Small intestine (tissue), 7 donors: ENCODE measurements at regions not wholly inside any gene's neighbourhood (a gene's known extent, or its start where the extent isn't known, plus 50 kb on each side); places are given as distances from the start of the nearest gene placed in this dataset.

Source experiments
- DNase-seq, 2 donors: peaks; one replicate each; pipeline versions ENCODE4 v3.0.0 to v3.0.0-alpha.2; 2013
- FAIRE-seq: peaks from 2 replicates; lab custom pipeline; 2012; peaks lifted over from hg19 to GRCh38; lab: Jason Lieb, UNC
- H3K27ac ChIP-seq, 3 donors: one replicate each; pipeline ENCODE4 v1.5.1; 2013; ENCODE audit warnings: low read length in 2 of 3, mild to moderate bottlenecking in 2 of 3, control low read depth in 1 of 3, inconsistent platforms in 1 of 3, low read depth in 1 of 3, moderate library complexity in 1 of 3
- H3K27me3 ChIP-seq, 3 donors: one replicate each; pipeline ENCODE4 v1.6.1; 2013; ENCODE audit warnings: low read length in 3 of 3, inconsistent platforms in 1 of 3; ENCODE audit not compliant: control insufficient read depth in 3 of 3, insufficient read depth in 3 of 3
- H3K36me3 ChIP-seq, 3 donors: one replicate each; pipeline ENCODE4 v1.6.1; 2013; ENCODE audit warnings: low read length in 3 of 3, inconsistent platforms in 1 of 3, low read depth in 1 of 3, mild to moderate bottlenecking in 1 of 3, moderate library complexity in 1 of 3; ENCODE audit not compliant: control insufficient read depth in 3 of 3, insufficient read depth in 2 of 3
- H3K4me1 ChIP-seq, 3 donors: one replicate each; pipeline ENCODE4 v1.6.1; 2013; ENCODE audit warnings: low read length in 2 of 3, inconsistent platforms in 1 of 3, low read depth in 1 of 3, mild to moderate bottlenecking in 1 of 3, moderate library complexity in 1 of 3; ENCODE audit not compliant: control insufficient read depth in 3 of 3, insufficient read depth in 2 of 3
- H3K4me3 ChIP-seq, 3 donors: one replicate each; pipeline ENCODE4 v1.5.1; 2013; ENCODE audit warnings: low read length in 3 of 3, control low read depth in 1 of 3, inconsistent platforms in 1 of 3, low read depth in 1 of 3, mild to moderate bottlenecking in 1 of 3, moderate library complexity in 1 of 3
- H3K9me3 ChIP-seq, 2 donors: one replicate each; pipeline ENCODE4 v1.6.1; 2013; ENCODE audit warnings: low read depth in 1 of 2, low read length in 1 of 2; ENCODE audit not compliant: control insufficient read depth in 2 of 2, insufficient read depth in 1 of 2
- WGBS, 3 donors: extraction: QIAGEN DNeasy Blood & Tissue Kit; methylation state at CpG; one replicate each; pipeline ENCODE4 v1.1.7; 2013; 5-methylcytosine and 5-hydroxymethylcytosine counted together
- donor health status: healthy with polysubstance abuse.
- donor health status: control.
- donor health status: control.
- donor health status: Bipolar disorder and iron deficiency.
- donor health status: healthy.

DNA sequence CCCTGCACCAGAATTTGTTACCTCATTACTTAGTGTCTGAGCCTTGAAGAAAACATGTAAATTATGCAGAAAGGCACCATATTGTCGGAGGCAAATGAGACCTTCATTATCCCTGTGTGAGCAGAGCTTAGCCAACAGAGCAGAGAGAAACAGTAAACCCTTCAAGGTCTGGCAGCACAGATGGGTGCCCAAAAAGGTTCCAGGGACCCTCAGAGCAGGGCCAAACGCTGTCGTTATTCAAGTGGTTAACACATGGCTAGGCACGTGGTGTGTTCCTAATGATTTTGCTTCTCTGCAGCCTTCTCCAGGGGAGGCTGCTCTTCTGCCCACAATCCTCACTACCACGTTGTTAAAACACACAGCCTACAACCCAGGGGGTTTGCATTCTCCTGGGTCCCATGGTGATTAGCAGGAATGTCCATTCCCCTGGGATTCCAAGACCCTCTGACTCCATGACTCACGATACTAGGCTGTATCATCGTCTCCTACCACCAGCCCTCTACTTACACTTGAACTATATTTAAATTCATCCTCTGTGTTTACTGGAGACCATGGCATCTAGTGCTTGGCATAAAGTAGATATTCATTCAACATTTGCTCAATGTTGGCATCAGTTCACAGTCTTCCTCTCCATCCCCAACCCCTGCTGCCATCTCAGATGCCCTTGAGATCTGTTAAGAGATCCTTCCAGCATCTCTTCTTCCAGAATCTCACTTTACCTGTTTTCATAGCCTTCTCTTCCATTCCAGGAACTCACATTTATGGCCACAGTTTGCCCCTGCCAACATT lies 174.5 kb upstream of the RAD23B start:
- H3K27ac ChIP-seq = no peak overlapping the region
- H3K4me3 ChIP-seq = no peak overlapping the region
- no peaks in the 10 kb centered on the region for H3K9me3 ChIP-seq
- WGBS, 3 donors = 81 to 86% (median 84%) methylated on average over 7 of the region's 7 CpGs
- H3K4me1 ChIP-seq = peaks cover 0 to 3% (median 0%) of the 10 kb centered on the region in 3 donors
- H3K36me3 ChIP-seq = no peaks in the 10 kb centered on the region
- DNase-seq (no peak), FAIRE-seq (no peak)
- peaks cover 0 to 5% (median 0%) of the 10 kb centered on the region in 3 donors for H3K27me3 ChIP-seq

- peaks cover 0 to 3% (median 0%) of the 10 kb centered on the region in 3 donors for H3K4me1 ChIP-seq
- H3K27ac ChIP-seq = no peak overlapping the region
- H3K9me3 ChIP-seq = no peaks in the 10 kb centered on the region
- FAIRE-seq = no peak
- H3K27me3 ChIP-seq = peaks cover 0 to 5% (median 0%) of the 10 kb centered on the region in 3 donors
- no peak for DNase-seq
- no peak overlapping the region for H3K4me3 ChIP-seq
- H3K36me3 ChIP-seq = no peaks in the 10 kb centered on the region
- 89 to 96% (median 91%) methylated on average over 2 of the region's 2 CpGs for WGBS, 3 donors
Measured at GRCh38 chr9:107109324-107109723, 173.8 kb upstream of the RAD23B start.

DNA sequence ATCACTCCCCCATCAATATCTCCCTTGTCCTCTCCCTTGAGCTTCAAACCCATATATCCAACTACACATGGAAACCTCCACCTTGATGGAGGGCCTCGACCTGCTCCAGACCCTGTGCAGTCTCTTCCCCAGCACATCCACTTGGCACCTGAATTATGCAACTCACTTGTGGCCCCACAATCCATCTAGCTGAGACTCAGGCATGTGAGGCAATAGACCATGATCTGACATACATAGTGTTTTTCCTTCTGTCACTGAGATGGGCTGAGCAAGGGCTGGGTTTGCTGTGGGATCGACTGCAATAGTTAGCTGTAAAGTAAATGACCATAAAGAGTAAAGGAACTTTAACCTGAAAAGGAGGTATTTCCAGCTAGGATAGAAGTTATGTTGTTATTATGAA lies 172.9 kb upstream of the RAD23B start:
- FAIRE-seq = no peak
- peak in 1 of 2 donors; percentile 63 for DNase-seq

GRCh38 chr9:107112707-107113243 lies 170.3 kb upstream of the RAD23B start:
- DNase-seq (no peak), FAIRE-seq (no peak)
- Histone ChIP-seq H3K4me1 (peaks cover 0 to 3% (median 0%) of the 10 kb centered on the region in 3 donors), H3K27ac (no peak overlapping the region), H3K4me3 (no peak overlapping the region), H3K9me3 (no peaks in the 10 kb centered on the region), H3K27me3 (peaks cover 0 to 5% (median 0%) of the 10 kb centered on the region in 3 donors), H3K36me3 (no peaks in the 10 kb centered on the region)
- WGBS, 3 donors = 45 to 90% (median 48%) methylated on average over 1 of the region's 1 CpG

More for the DNA sequence above, 172.9 kb upstream of the RAD23B start:
- H3K36me3 ChIP-seq = no peaks in the 10 kb centered on the region
- 48 to 70% (median 61%) methylated on average over 2 of the region's 2 CpGs for whole genome bisulfite sequencing, 3 donors
- no peak overlapping the region for H3K4me3 ChIP-seq
- H3K4me1 ChIP-seq = peaks cover 0 to 3% (median 0%) of the 10 kb centered on the region in 3 donors
- no peaks in the 10 kb centered on the region for H3K9me3 ChIP-seq
- H3K27ac ChIP-seq = no peak overlapping the region
- H3K27me3 ChIP-seq = peaks cover 0 to 5% (median 0%) of the 10 kb centered on the region in 3 donors

DNA sequence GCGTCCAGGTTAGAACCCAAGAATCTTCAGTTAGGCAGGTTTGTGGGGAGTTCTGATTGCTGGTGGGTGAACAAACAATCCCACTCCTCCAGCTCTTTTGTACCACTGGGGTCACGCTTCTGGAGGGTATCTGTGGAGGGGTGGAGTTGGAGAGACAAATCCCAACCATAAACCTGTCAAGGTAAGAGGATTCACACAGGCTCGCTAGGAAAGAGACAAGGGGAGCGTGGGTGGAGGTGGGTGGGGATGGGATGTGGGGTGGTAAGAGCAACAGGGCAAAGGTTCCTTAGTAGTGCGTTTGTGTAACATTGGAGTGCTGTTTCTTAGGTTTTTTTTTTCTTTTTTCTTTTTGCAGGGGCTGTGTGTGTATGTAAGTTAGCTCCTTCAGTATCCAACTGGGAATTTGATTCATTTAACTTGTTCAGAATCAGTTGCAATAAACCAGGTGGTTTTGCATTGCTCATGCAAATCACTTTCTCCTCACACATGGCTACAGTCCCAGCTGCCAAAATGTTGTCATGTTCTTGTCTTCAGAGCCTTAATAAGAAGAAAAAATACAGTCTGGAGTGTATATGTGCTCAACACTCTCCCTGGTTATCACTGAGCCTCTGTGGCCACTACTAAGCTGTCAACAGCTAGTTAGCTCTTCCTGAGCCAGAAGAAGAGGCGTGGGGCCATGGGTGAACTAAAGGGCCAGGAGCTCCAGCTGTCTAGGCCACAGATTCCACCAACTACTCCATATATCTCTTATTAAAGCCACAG lies 164.0 kb upstream of the RAD23B start:
- Histone ChIP-seq H3K27me3 (no peaks in the 10 kb centered on the region), H3K4me3 (no peak overlapping the region), H3K27ac (no peak overlapping the region), H3K9me3 (peaks cover 0 to 2% of the 10 kb centered on the region in 2 donors), H3K4me1 (peaks cover 0 to 8% (median 0%) of the 10 kb centered on the region in 3 donors), H3K36me3 (no peaks in the 10 kb centered on the region)
- WGBS, 3 donors = 56 to 64% (median 58%) methylated on average over 6 of the region's 6 CpGs
- FAIRE-seq (no peak), DNase-seq (peak in 1 of 2 donors; percentile 45)

GRCh38 chr9:107119735-107120134 lies 163.3 kb upstream of the RAD23B start:
- peaks cover 0 to 2% of the 10 kb centered on the region in 2 donors for H3K9me3 ChIP-seq
- FAIRE-seq = no peak

DNA sequence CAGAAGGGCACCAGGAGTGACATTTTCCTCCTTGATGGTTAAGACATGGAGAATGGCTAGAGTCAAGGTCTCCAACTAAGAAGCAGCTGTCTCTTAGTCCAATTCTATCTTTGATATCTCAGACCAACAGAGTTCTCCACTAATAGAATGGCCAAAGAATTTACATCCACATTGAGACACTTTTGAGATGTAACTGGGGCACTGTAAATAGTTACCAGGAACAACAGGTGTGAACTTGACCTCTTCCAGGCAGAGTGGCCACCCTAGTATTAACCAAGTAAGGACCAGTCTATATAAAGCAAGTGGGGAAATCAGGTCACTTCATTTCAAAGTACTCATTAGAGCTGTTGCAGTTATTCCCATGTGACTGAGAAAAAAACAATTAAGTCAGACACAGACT lies 159.7 kb upstream of the RAD23B start:
- no peak for DNase-seq
- Histone ChIP-seq H3K4me1 (peaks cover 0 to 8% (median 0%) of the 10 kb centered on the region in 3 donors), H3K27me3 (peaks cover 0 to 2% (median 0%) of the 10 kb centered on the region in 3 donors), H3K4me3 (no peak overlapping the region), H3K9me3 (peaks cover 0 to 2% of the 10 kb centered on the region in 2 donors), H3K27ac (no peak overlapping the region), H3K36me3 (no peaks in the 10 kb centered on the region)
- no peak for FAIRE-seq

More at GRCh38 chr9:107119735-107120134, 163.3 kb upstream of the RAD23B start:
- H3K4me1 ChIP-seq = peaks cover 0 to 8% (median 0%) of the 10 kb centered on the region in 3 donors
- 83 to 90% (median 88%) methylated on average over 7 of the region's 7 CpGs for WGBS, 3 donors
- H3K27ac ChIP-seq = no peak overlapping the region
- no peaks in the 10 kb centered on the region for H3K36me3 ChIP-seq
- no peak overlapping the region for H3K4me3 ChIP-seq
- DNase-seq = no peak
- no peaks in the 10 kb centered on the region for H3K27me3 ChIP-seq

- Histone ChIP-seq H3K27ac (no peak overlapping the region), H3K4me1 (peaks cover 0 to 11% (median 0%) of the 10 kb centered on the region in 3 donors), H3K4me3 (no peak overlapping the region), H3K27me3 (peaks cover 0 to 2% (median 0%) of the 10 kb centered on the region in 3 donors), H3K36me3 (no peaks in the 10 kb centered on the region), H3K9me3 (no peaks in the 10 kb centered on the region)
- WGBS, 3 donors = 76 to 82% (median 78%) methylated on average over 5 of the region's 5 CpGs
- DNase-seq (no peak), FAIRE-seq (no peak)
Measured at GRCh38 chr9:107127608-107128007, 155.5 kb upstream of the RAD23B start.
